Psoas muscle (tissue), 7 donors: ENCODE measurements at regions not wholly inside any gene's neighbourhood (a gene's known extent, or its start where the extent isn't known, plus 50 kb on each side); places are given as distances from the start of the nearest gene placed in this dataset.

Source experiments
- ATAC-seq, 4 donors: fragments of 200-7000 bp; cut with Tn5 transposase; one replicate each; pipeline ENCODE4 v1.9.1; 2020; ENCODE audit warnings: moderate library complexity in 3 of 4, mild to moderate bottlenecking in 2 of 4
- DNase-seq, 2 donors: peaks; one replicate each; pipeline ENCODE4 v3.0.0-alpha.2; 2020
- H3K27ac ChIP-seq: fragments of 200-600 bp; one replicate; pipeline ENCODE4 v1.8.0; 2022
- H3K27me3 ChIP-seq, 3 donors: fragments of 200-600 bp in 1 of 3; one replicate each; pipeline versions ENCODE4 v1.6.1 to v1.8.0; 2013 to 2022; ENCODE audit warnings: low read length in 2 of 3, mild to moderate bottlenecking in 2 of 3, moderate library complexity in 1 of 3; ENCODE audit not compliant: insufficient read depth in 3 of 3
- H3K36me3 ChIP-seq, 2 donors: fragments of 200-600 bp in 1 of 2; one replicate each; pipeline versions ENCODE4 v1.6.1 to v1.8.0; 2013 to 2022; ENCODE audit warnings: low read depth in 1 of 2, mild to moderate bottlenecking in 1 of 2, moderate library complexity in 1 of 2; ENCODE audit not compliant: insufficient read depth in 1 of 2
- H3K4me1 ChIP-seq: fragments of 200-600 bp; one replicate; pipeline ENCODE4 v1.8.0; 2022
- H3K4me3 ChIP-seq: fragments of 200-600 bp; one replicate; pipeline ENCODE4 v1.8.0; 2022; ENCODE audit warnings: mild to moderate bottlenecking
- H3K9me3 ChIP-seq: fragments of 200-600 bp; one replicate; pipeline ENCODE4 v1.8.0; 2022
- CTCF ChIP-seq: fragments of 200-600 bp; IDR thresholded peaks from one replicate; pipeline ENCODE4 v1.8.0; 2022; ENCODE audit warnings: antibody characterized with exemption
- WGBS, 3 donors: extraction: QIAGEN DNeasy Blood & Tissue Kit; methylation state at CpG; one replicate each; pipeline versions ENCODE4 v1.1.6 to v1.1.7; 2013; 5-methylcytosine and 5-hydroxymethylcytosine counted together
- intact Hi-C, 2 donors: fragments of 100-400 bp; cut with DNase I; formaldehyde crosslinking; loops; one replicate each; pipeline versions ENCODE4 v1.11.0 to v1.14.2; 2022
- donor health status: healthy with polysubstance abuse.
- donor health status: DM: no; HTN: no; CAD: no; lungs with moderate emphysema.
- donor health status: Bipolar disorder and iron deficiency.
- donor health status: healthy.
- donor health status: DM: yes; HTN: yes; CAD: no.
- donor health status: DM: no; HTN: no; CAD: no.
- donor health status: DM: yes; HTN: yes; CAD: no.

- no peaks in the 10 kb centered on the region for H3K36me3 ChIP-seq
- 4 to 8% (median 6%) methylated on average over 2 of the region's 2 CpGs for WGBS, 3 donors
- no peak overlapping the region for H3K27ac ChIP-seq
- DNase-seq (no peak), ATAC-seq (no peak)
- intact Hi-C loops = no loop called here
- TF ChIP-seq CTCF = no peak
- H3K4me1 ChIP-seq = no peaks in the 10 kb centered on the region
- H3K27me3 ChIP-seq = no peaks in the 10 kb centered on the region
- H3K9me3 ChIP-seq = peaks cover 6% of the 10 kb centered on the region
- H3K4me3 ChIP-seq = no peak overlapping the region
These were observed 433.6 kb downstream of the PMP22 start for GRCh38 chr17:14831491-14831890.

DNA sequence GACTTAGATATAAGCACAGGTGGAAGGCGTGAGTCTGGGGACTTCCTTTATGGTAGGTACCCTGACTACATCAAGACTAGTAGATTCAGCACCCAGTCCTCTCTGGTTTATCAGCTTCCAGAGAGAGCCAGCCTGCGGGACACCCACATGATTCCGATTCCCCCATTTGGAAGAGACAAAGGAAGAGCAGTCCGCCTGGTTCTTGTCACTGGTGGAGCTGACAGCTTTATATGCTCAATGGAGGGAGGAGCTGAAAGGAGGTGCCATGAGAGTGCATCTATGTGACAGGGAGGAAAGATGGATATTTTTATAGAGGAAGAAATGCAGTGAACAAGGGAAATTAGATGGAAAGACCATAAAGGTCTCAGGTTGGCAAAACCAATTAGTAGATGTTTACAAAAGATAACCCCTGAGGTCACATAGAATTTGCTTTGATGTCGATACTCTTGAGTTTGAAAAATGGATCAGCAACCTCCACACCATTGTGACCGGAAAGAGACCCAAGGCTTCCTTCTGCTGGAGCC, 437.7 kb downstream of the PMP22 start:
- H3K4me3 ChIP-seq = no peak overlapping the region
- no peaks in the 10 kb centered on the region for H3K36me3 ChIP-seq
- 61 to 66% (median 63%) methylated on average over 6 of the region's 6 CpGs for WGBS, 3 donors
- H3K9me3 ChIP-seq = no peaks in the 10 kb centered on the region
- H3K4me1 ChIP-seq = no peaks in the 10 kb centered on the region
- H3K27ac ChIP-seq = no peak overlapping the region
- no peak for DNase-seq
- no peaks in the 10 kb centered on the region for H3K27me3 ChIP-seq
- TF ChIP-seq CTCF = no peak
- ATAC-seq = no peak
- intact Hi-C loops = no loop called here

GRCh38 chr17:14826358-14826757, 438.8 kb downstream of the PMP22 start:
- H3K36me3 ChIP-seq = no peaks in the 10 kb centered on the region
- H3K4me1 ChIP-seq = no peaks in the 10 kb centered on the region
- ATAC-seq (no peak), DNase-seq (no peak)
- H3K27me3 ChIP-seq = no peaks in the 10 kb centered on the region
- H3K27ac ChIP-seq = no peak overlapping the region
- intact Hi-C loops = no loop called here
- no peak for TF ChIP-seq CTCF
- H3K4me3 ChIP-seq = no peak overlapping the region
- H3K9me3 ChIP-seq = no peaks in the 10 kb centered on the region
- 63 to 71% (median 66%) methylated on average over 3 of the region's 3 CpGs for WGBS, 3 donors

DNA sequence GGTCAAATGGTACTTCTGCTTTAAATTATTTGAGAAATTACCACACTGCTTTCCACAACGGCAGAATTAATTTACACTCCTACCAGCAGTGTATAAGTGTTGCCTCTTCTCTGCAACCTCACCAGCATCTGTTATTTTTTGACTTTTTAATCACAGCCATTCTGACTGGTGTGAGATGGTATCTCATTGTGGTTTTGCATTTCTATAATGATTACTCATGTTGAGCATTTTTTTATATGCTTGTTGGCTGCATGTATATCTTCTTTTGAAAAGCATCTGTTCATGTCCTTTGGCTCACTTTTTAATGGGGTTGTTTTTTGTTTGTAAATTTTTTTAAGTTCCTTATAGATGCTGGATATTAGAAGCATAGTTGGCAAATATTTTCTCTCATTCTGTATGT, 446.7 kb downstream of the PMP22 start:
- no peak for ATAC-seq
- Histone ChIP-seq H3K36me3 (no peaks in the 10 kb centered on the region), H3K27ac (no peak overlapping the region), H3K9me3 (peaks cover 4% of the 10 kb centered on the region), H3K4me3 (no peak overlapping the region), H3K4me1 (no peaks in the 10 kb centered on the region), H3K27me3 (no peaks in the 10 kb centered on the region)
- intact Hi-C loops = no loop called here
- no peak for TF ChIP-seq CTCF
- no peak for DNase-seq
- WGBS, 3 donors = 74 to 85% (median 79%) methylated on average over 1 of the region's 1 CpG

GRCh38 chr17:14815079-14815478, 450.0 kb downstream of the PMP22 start:
- DNase-seq (no peak), ATAC-seq (no peak)
- H3K4me3 ChIP-seq = no peak overlapping the region
- 92 to 94% (median 94%) methylated on average over 6 of the region's 6 CpGs for WGBS, 3 donors
- H3K9me3 ChIP-seq = peaks cover 4% of the 10 kb centered on the region
- intact Hi-C loops = no loop called here
- no peaks in the 10 kb centered on the region for H3K4me1 ChIP-seq
- no peaks in the 10 kb centered on the region for H3K36me3 ChIP-seq
- no peak overlapping the region for H3K27ac ChIP-seq
- TF ChIP-seq CTCF = no peak
- no peaks in the 10 kb centered on the region for H3K27me3 ChIP-seq
